22Rv1 (cell line): ENCODE measurements at regions not wholly inside any gene's neighbourhood (a gene's known extent, or its start where the extent isn't known, plus 50 kb on each side); places are given as distances from the start of the nearest gene placed in this dataset.

ENCODE experiments used
- H3K27ac ChIP-seq: fragments of 450-650 bp; 2 replicates; pipeline ENCODE4 v1.5.1; 2017
- ZFX ChIP-seq: fragments of 450-650 bp; IDR thresholded peaks from 2 replicates; pipeline ENCODE4 v1.6.1; 2017; ENCODE audit warnings: antibody characterized with exemption, borderline replicate concordance
- TF ChIP-seq, protein P1 (sequence below): fragments of 450-650 bp; IDR thresholded peaks from 2 replicates; pipeline ENCODE4 v1.5.1; 2017; ENCODE audit warnings: mild to moderate bottlenecking

DNA sequence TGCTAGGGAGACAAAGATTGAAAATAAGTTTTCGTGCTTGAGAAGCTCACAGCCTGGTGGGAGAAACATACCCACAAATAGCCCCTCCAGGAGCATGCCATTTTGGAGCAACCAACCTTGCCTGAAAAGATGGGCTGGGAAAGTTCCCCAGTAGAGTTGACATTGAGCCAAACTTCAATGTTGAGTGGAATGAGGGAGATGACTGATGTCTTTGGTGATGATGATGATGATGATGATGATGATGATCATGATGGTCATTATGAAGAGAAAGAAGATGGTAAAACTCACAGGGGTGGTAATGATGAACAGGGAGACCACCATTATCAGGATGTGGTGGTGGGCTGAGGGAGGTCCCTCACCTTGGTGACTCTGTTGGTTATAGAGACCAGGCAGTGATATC is 50.1 kb upstream of the ADRA1D start:
- TF ChIP-seq, protein P1, sequence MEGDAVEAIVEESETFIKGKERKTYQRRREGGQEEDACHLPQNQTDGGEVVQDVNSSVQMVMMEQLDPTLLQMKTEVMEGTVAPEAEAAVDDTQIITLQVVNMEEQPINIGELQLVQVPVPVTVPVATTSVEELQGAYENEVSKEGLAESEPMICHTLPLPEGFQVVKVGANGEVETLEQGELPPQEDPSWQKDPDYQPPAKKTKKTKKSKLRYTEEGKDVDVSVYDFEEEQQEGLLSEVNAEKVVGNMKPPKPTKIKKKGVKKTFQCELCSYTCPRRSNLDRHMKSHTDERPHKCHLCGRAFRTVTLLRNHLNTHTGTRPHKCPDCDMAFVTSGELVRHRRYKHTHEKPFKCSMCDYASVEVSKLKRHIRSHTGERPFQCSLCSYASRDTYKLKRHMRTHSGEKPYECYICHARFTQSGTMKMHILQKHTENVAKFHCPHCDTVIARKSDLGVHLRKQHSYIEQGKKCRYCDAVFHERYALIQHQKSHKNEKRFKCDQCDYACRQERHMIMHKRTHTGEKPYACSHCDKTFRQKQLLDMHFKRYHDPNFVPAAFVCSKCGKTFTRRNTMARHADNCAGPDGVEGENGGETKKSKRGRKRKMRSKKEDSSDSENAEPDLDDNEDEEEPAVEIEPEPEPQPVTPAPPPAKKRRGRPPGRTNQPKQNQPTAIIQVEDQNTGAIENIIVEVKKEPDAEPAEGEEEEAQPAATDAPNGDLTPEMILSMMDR = no peak
- no peak for TF ChIP-seq ZFX
- no peak overlapping the region for H3K27ac ChIP-seq
